ENCODE measurements at regions not wholly inside any gene's neighbourhood (a gene's known extent, or its start where the extent isn't known, plus 50 kb on each side); places are given as distances from the start of the nearest gene placed in this dataset.

DNA sequence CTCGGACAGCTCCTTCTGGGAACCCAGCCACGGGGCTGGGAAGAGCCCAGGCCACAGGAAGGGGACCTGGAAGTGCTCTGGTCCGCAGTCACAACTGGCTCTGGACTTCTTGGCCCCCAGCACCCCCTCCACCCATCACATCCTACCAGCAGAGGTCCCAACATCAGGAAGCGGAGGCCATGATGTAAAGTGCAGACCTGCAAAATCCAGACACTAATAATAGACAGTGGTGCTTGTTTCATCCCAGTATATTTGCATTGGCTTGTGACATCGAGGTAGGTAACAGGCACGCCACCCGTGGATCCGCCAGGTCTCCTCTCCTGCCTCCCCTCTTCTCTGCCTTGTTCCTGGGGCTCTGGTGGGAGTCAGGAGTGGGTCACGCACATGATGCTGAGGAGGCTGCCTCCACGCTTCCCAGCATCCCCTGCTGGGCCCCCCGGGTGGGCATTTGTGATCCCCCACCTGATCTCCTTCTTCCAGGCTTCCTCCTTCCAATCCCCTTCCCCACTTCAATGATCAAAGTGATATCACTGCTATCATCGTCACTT lies 1454.0 kb downstream of the BRD1 start:
- TF ChIP-seq, protein P1, sequence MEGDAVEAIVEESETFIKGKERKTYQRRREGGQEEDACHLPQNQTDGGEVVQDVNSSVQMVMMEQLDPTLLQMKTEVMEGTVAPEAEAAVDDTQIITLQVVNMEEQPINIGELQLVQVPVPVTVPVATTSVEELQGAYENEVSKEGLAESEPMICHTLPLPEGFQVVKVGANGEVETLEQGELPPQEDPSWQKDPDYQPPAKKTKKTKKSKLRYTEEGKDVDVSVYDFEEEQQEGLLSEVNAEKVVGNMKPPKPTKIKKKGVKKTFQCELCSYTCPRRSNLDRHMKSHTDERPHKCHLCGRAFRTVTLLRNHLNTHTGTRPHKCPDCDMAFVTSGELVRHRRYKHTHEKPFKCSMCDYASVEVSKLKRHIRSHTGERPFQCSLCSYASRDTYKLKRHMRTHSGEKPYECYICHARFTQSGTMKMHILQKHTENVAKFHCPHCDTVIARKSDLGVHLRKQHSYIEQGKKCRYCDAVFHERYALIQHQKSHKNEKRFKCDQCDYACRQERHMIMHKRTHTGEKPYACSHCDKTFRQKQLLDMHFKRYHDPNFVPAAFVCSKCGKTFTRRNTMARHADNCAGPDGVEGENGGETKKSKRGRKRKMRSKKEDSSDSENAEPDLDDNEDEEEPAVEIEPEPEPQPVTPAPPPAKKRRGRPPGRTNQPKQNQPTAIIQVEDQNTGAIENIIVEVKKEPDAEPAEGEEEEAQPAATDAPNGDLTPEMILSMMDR (conservative IDR thresholded peaks at IDR 0.05; ENCODE audit: low read depth, low read length) = no peak
- TF ChIP-seq EZH2 (IDR thresholded peaks at IDR 0.05; ENCODE audit: low read length, unreplicated experiment) = no peak

Measured in PC-3 (cell line).